Natural killer cell (primary cell): ENCODE measurements at regions not wholly inside any gene's neighbourhood (a gene's known extent, or its start where the extent isn't known, plus 50 kb on each side); places are given as distances from the start of the nearest gene placed in this dataset.

Experiments
- ATAC-seq, 3 donors: fragments of 150-1000 bp in 2 of 3; fragments of 200-7000 bp in 1 of 3; cut with Tn5 transposase; 1 replicate in 1 of 3; 2 replicates in 2 of 3; pipeline ENCODE4 v1.10.0; 2021; ENCODE audit warnings: mild to moderate bottlenecking in 2 of 3, moderate library complexity in 2 of 3
- DNase-seq, 2 donors: peaks; one replicate each; pipeline versions ENCODE4 v3.0.0 to v3.0.0-alpha.2; 2013 to 2021; ENCODE audit warnings: mixed read lengths in 1 of 2
- H3K27ac ChIP-seq: one replicate; pipeline ENCODE4 v1.5.1; 2013; ENCODE audit warnings: mild to moderate bottlenecking, low read length
- H3K27me3 ChIP-seq: one replicate; pipeline ENCODE4 v1.6.1; 2013; ENCODE audit warnings: low read length; ENCODE audit not compliant: control insufficient read depth, insufficient read depth
- H3K36me3 ChIP-seq: one replicate; pipeline ENCODE4 v1.6.1; 2013; ENCODE audit warnings: low read length; ENCODE audit not compliant: control insufficient read depth, insufficient read depth
- H3K4me1 ChIP-seq: one replicate; pipeline ENCODE4 v1.6.1; 2013; ENCODE audit warnings: low read length; ENCODE audit not compliant: control insufficient read depth, insufficient read depth
- H3K4me3 ChIP-seq: one replicate; pipeline ENCODE4 v1.5.1; 2013; ENCODE audit warnings: low read length
- H3K9me3 ChIP-seq: one replicate; pipeline ENCODE4 v1.6.1; 2013; ENCODE audit warnings: low read length; ENCODE audit not compliant: control insufficient read depth, insufficient read depth
- H3K27ac Mint-ChIP-seq, 2 donors: one replicate each; pipeline ENCODE4 v1.8.0; 2022; ENCODE audit warnings: mild to moderate bottlenecking in 2 of 2, mixed read lengths in 2 of 2, moderate library complexity in 1 of 2
- H3K27me3 Mint-ChIP-seq, 2 donors: one replicate each; pipeline ENCODE4 v1.8.0; 2022; ENCODE audit warnings: low read depth in 2 of 2, mixed read lengths in 2 of 2
- H3K36me3 Mint-ChIP-seq: one replicate; pipeline ENCODE4 v1.8.0; 2022; ENCODE audit warnings: mixed read lengths
- H3K4me1 Mint-ChIP-seq, 2 donors: one replicate each; pipeline ENCODE4 v1.8.0; 2022; ENCODE audit warnings: mixed read lengths in 2 of 2
- H3K4me3 Mint-ChIP-seq: one replicate; pipeline ENCODE4 v1.8.0; 2022; ENCODE audit warnings: mild to moderate bottlenecking, moderate library complexity, mixed read lengths
- H3K9me3 Mint-ChIP-seq, 2 donors: one replicate each; pipeline ENCODE4 v1.8.0; 2022; ENCODE audit warnings: mixed read lengths in 2 of 2
- WGBS: methylation state at CpG from one replicate; pipeline ENCODE4 v1.1.7; 2013; ENCODE audit warnings: missing lambda C conversion rate; ENCODE audit not compliant: insufficient coverage; 5-methylcytosine and 5-hydroxymethylcytosine counted together
- intact Hi-C: fragments of 100-400 bp; cut with micrococcal nuclease; formaldehyde crosslinking; loops from one replicate; pipeline ENCODE4 v1.14.2; 2022
- TF ChIP-seq, protein P1 (sequence below): fragments of 200-600 bp; IDR thresholded peaks from one replicate; pipeline ENCODE4 v1.8.0; 2022; ENCODE audit warnings: antibody characterized with exemption

DNA sequence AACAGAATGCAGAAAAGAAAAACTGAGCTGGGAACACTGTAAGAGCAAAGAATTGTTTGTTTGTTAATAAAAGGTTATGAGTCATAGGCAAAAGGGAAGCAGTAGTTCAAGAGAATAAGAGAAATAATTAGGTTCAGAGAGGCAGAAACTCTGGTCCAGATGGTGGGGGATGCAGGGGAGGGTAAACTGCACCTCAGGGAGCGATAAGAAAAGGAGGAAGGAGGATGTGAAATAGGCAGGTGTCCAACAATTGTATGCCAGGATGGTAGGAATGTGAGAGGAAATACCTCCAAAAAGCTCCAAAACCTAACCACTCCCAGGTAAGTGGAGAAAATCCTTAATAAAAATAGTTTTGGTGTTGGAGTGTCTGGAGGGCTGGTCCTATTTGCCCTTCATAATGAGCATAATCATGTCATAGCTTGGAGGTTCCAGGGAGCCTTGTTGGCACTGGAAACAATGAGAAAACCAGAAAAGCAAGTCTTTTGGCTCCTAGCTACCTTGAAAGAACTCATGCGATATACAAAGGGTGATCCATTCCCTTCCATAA, 405.4 kb upstream of the TBL1XR1 start:
- Histone ChIP-seq H3K36me3 (no peaks in the 10 kb centered on the region), H3K9me3 (no peaks in the 10 kb centered on the region), H3K4me1 (peaks cover 15% of the 10 kb centered on the region), H3K27me3 (no peaks in the 10 kb centered on the region), H3K4me3 (no peak overlapping the region), H3K27ac (no peak overlapping the region)
- TF ChIP-seq, protein P1, sequence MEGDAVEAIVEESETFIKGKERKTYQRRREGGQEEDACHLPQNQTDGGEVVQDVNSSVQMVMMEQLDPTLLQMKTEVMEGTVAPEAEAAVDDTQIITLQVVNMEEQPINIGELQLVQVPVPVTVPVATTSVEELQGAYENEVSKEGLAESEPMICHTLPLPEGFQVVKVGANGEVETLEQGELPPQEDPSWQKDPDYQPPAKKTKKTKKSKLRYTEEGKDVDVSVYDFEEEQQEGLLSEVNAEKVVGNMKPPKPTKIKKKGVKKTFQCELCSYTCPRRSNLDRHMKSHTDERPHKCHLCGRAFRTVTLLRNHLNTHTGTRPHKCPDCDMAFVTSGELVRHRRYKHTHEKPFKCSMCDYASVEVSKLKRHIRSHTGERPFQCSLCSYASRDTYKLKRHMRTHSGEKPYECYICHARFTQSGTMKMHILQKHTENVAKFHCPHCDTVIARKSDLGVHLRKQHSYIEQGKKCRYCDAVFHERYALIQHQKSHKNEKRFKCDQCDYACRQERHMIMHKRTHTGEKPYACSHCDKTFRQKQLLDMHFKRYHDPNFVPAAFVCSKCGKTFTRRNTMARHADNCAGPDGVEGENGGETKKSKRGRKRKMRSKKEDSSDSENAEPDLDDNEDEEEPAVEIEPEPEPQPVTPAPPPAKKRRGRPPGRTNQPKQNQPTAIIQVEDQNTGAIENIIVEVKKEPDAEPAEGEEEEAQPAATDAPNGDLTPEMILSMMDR, result no peak
- Mint-ChIP-seq H3K36me3 (no peaks in the 10 kb centered on the region), H3K4me3 (peak overlapping the region; percentile 23), H3K9me3 (no peaks in the 10 kb centered on the region), H3K27ac (peak overlapping the region; percentile 48 to 68), H3K27me3 (no peaks in the 10 kb centered on the region), H3K4me1 (peaks cover 55 to 66% of the 10 kb centered on the region in 2 donors)
- ATAC-seq (no peak), DNase-seq (no peak)
- 71% methylated on average over 1 of the region's 2 CpGs for WGBS
- intact Hi-C loops, result loop anchor here (5.0 kb wide), 1 partner anchor 405 kb away; the partner anchor contains the start of gene TBL1XR1

DNA sequence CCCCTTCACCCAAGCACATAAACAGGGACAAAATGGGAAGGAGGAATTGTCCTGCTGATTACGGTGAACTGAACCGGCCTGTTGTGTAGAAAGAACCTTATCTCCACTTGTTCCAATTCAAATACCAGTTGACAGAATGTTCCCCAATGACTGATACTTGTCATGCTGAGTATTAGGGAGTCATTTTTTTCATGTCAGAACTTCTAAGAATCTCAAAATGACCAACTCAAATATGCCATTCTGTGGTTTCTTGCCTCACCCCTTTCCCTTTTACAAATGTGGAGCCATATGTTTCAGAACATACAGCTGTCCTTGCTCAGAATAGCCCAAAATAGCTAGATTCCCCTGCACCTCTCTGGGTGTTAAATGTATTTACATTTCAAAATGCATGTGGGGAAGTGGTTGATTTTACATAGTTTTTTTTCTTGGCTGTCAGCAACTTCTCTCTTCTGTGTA, 405.9 kb upstream of the TBL1XR1 start:
- WGBS, result no CpG with 5 or more reads among the region's 2 CpGs
- no peaks in the 10 kb centered on the region for H3K9me3 ChIP-seq
- H3K27me3 ChIP-seq, result no peaks in the 10 kb centered on the region
- intact Hi-C loops, result loop anchor here (5.0 kb wide), 1 partner anchor 406 kb away; the partner anchor contains the start of gene TBL1XR1
- TF ChIP-seq, protein P1, result no peak
- Mint-ChIP-seq H3K9me3 (no peaks in the 10 kb centered on the region), H3K27me3 (no peaks in the 10 kb centered on the region), H3K4me3 (no peak overlapping the region), H3K4me1 (peaks cover 50 to 61% of the 10 kb centered on the region in 2 donors), H3K27ac (peak overlapping the region; percentile 48 to 64), H3K36me3 (no peaks in the 10 kb centered on the region)
- H3K4me3 ChIP-seq, result no peak overlapping the region
- no peaks in the 10 kb centered on the region for H3K36me3 ChIP-seq
- peaks cover 15% of the 10 kb centered on the region for H3K4me1 ChIP-seq
- no peak overlapping the region for H3K27ac ChIP-seq
- peak; percentile 43 to 48 (median 44) for ATAC-seq
- no peak for DNase-seq

DNA sequence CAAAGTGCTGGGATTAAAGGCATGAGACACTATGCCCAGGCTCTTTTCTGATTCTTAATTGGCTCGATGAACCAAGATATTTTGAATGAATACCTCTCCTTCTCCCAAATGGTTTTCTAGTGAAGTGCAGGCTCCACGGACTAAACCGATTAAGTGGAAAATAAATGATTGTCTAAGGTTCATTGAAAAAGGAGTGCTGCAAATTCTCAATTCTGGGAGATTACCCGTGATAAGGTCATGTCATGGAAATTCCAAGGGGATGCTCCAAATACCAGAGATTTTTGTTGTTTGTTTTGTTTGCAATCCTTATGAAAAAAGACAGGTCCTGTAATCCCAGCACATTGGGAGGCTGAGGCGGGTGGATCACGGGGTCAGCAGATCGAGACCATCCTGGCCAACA, 406.9 kb upstream of the TBL1XR1 start:
- WGBS, result 97% methylated on average over 7 of the region's 7 CpGs
- Mint-ChIP-seq H3K36me3 (no peaks in the 10 kb centered on the region), H3K27ac (no peak overlapping the region), H3K4me1 (peaks cover 40 to 51% of the 10 kb centered on the region in 2 donors), H3K4me3 (no peak overlapping the region), H3K9me3 (no peaks in the 10 kb centered on the region), H3K27me3 (no peaks in the 10 kb centered on the region)
- no peak overlapping the region for H3K27ac ChIP-seq
- DNase-seq, result no peak
- H3K4me3 ChIP-seq, result no peak overlapping the region
- TF ChIP-seq, protein P1, result no peak
- H3K27me3 ChIP-seq, result no peaks in the 10 kb centered on the region
- no peaks in the 10 kb centered on the region for H3K9me3 ChIP-seq
- peaks cover 6% of the 10 kb centered on the region for H3K4me1 ChIP-seq
- no peaks in the 10 kb centered on the region for H3K36me3 ChIP-seq
- no peak for ATAC-seq
- intact Hi-C loops, result loop anchor here (5.0 kb wide), 1 partner anchor 407 kb away; the partner anchor contains the start of gene TBL1XR1

DNA sequence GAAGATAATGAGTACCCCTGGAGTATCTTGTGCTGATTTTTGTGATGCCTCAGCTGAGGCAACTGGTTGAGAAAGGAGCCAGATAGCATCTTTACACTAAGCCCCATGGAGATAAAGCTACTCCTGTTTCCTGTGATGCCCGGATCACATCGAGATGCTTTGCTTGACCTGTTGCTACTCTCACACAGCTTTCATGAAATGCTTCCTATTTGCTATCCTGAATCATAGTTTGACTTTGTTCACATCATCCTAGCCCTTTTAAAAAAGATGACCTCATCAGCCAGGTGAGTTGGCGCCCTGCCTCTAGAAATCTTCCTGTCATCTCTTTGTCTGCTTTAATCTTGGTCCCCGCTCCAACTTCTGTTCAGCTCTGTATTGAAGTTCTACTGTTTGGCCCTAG, 409.6 kb upstream of the TBL1XR1 start:
- no peaks in the 10 kb centered on the region for H3K36me3 Mint-ChIP-seq
- no peaks in the 10 kb centered on the region for H3K9me3 Mint-ChIP-seq
- no peak overlapping the region for H3K4me3 ChIP-seq
- no peaks in the 10 kb centered on the region for H3K27me3 ChIP-seq
- intact Hi-C loops, result no loop called here
- H3K36me3 ChIP-seq, result no peaks in the 10 kb centered on the region
- H3K9me3 ChIP-seq, result no peaks in the 10 kb centered on the region
- H3K27ac Mint-ChIP-seq, result no peak overlapping the region
- peaks cover 20 to 30% of the 10 kb centered on the region in 2 donors for H3K4me1 Mint-ChIP-seq
- TF ChIP-seq, protein P1, result no peak
- 74% methylated on average over 4 of the region's 4 CpGs for WGBS
- ATAC-seq (no peak), DNase-seq (no peak)
- H3K4me3 Mint-ChIP-seq, result no peak overlapping the region
- no peak overlapping the region for H3K27ac ChIP-seq
- no peaks in the 10 kb centered on the region for H3K27me3 Mint-ChIP-seq
- H3K4me1 ChIP-seq, result peaks cover 6% of the 10 kb centered on the region
